K562 (cell line): ENCODE measurements at regions not wholly inside any gene's neighbourhood (a gene's known extent, or its start where the extent isn't known, plus 50 kb on each side); places are given as distances from the start of the nearest gene placed in this dataset.

ENCODE experiments used
- ATAC-seq: fragments of 200-7000 bp; cut with Tn5 transposase; 3 replicates; pipeline ENCODE4 v1.9.1; 2020; ENCODE audit warnings: moderate library complexity
- BruUV-seq: library from RNA; stranded (reverse); fragments of 400-500 nt; replicated peaks from 2 replicates; lab custom pipeline; 2021; lab: Mats Ljungman, UMichigan
- CTCF ChIA-PET: fragments of 300-600 bp; formaldehyde crosslinking; extraction: SDS; loops from one replicate; lab custom pipeline; 2021; ENCODE audit warnings: low intra/inter-chr PET ratio; lab: Yijun Ruan, JAX
- POLR2A ChIA-PET: fragments of 300-600, 350-650 bp; sonication (Branson Sonifier 250); formaldehyde crosslinking; extraction: SDS; loops from one replicate; lab custom pipeline; 2021; ENCODE audit warnings: antibody characterized with exemption, inconsistent platforms; lab: Yijun Ruan, JAX
- DNase-seq, 4 experiments: peaks; one replicate each; pipeline versions ENCODE4 v3.0.0 to v3.0.0-alpha.2; 2011 to 2018; ENCODE audit warnings: low spot score in 3 of 4, mixed read lengths in 3 of 4; ENCODE audit errors: extremely low read depth in 1 of 4
- FAIRE-seq: peaks from 2 replicates; lab custom pipeline; 2011; peaks lifted over from hg19 to GRCh38; lab: Jason Lieb, UNC
- H2AFZ ChIP-seq: 2 replicates; pipeline ENCODE4 v1.6.0; 2011; ENCODE audit warnings: low read depth, low read length, control low read depth, inconsistent platforms
- H3K27ac ChIP-seq: fragments of 200-600 bp; 3 replicates; pipeline ENCODE4 v1.8.0; 2011; ENCODE audit warnings: low read depth, mild to moderate bottlenecking, control low read depth, inconsistent platforms, low read length, moderate library complexity, mixed read lengths; ENCODE audit errors: extremely low read depth
- H3K27me3 ChIP-seq, 2 experiments: fragments of 300-600 bp in 1 of 2; 2 replicates in 1 of 2; 3 replicates in 1 of 2; pipeline versions ENCODE4 v1.6.0 to v1.8.0; 2011; ENCODE audit warnings: inconsistent platforms in 2 of 2, low read length in 2 of 2, mild to moderate bottlenecking in 1 of 2, mixed read lengths in 1 of 2, moderate library complexity in 1 of 2; ENCODE audit not compliant: control insufficient read depth in 2 of 2, insufficient read depth in 2 of 2
- H3K36me3 ChIP-seq: fragments of 300-600 bp; 3 replicates; pipeline ENCODE4 v1.8.0; 2011; ENCODE audit warnings: mild to moderate bottlenecking, low read length, inconsistent platforms; ENCODE audit not compliant: control insufficient read depth, insufficient read depth
- H3K4me1 ChIP-seq, 2 experiments: fragments of 200-600 bp in 1 of 2; replicated peaks in 1 of 2; 2 replicates in 1 of 2; 3 replicates in 1 of 2; pipeline versions ENCODE4 v1.5.1 to v1.8.0; 2011; ENCODE audit warnings: inconsistent platforms in 2 of 2, low read length in 2 of 2, mild to moderate bottlenecking in 1 of 2, mixed read lengths in 1 of 2, moderate library complexity in 1 of 2; ENCODE audit not compliant: control insufficient read depth in 2 of 2, insufficient read depth in 2 of 2
- H3K4me2 ChIP-seq: 2 replicates; pipeline ENCODE4 v1.6.1; 2011; ENCODE audit warnings: low read length, control low read depth, inconsistent platforms, mixed read lengths; ENCODE audit not compliant: insufficient read depth
- H3K4me3 ChIP-seq: fragments of 200-600 bp; sonication (generic), shearing (Covaris generic); 2 replicates; pipeline ENCODE4 v1.5.1; 2016; ENCODE audit warnings: control low read depth, inconsistent platforms
- H3K79me2 ChIP-seq: fragments of 200-600 bp; 3 replicates; pipeline ENCODE4 v1.8.0; 2011; ENCODE audit warnings: low read length, inconsistent platforms; ENCODE audit not compliant: control insufficient read depth, insufficient read depth
- H3K9ac ChIP-seq, 2 experiments: 2 replicates each; pipeline versions ENCODE4 v1.6.0 to v1.6.1; 2011; ENCODE audit warnings: low read depth in 2 of 2, low read length in 2 of 2, control low read depth in 1 of 2, inconsistent platforms in 1 of 2, mild to moderate bottlenecking in 1 of 2, mixed read lengths in 1 of 2; ENCODE audit not compliant: insufficient read depth in 1 of 2
- H3K9me1 ChIP-seq: one replicate; pipeline ENCODE4 v1.6.0; 2011; ENCODE audit warnings: inconsistent platforms, mild to moderate bottlenecking, low read length, moderate library complexity; ENCODE audit not compliant: control insufficient read depth, insufficient read depth
- H3K9me3 ChIP-seq: replicated peaks from 2 replicates; pipeline ENCODE4 v1.5.1; 2011; ENCODE audit warnings: low read depth, low read length, inconsistent platforms; ENCODE audit not compliant: control insufficient read depth, insufficient read depth
- H4K20me1 ChIP-seq: replicated peaks from 2 replicates; pipeline ENCODE4 v1.6.1; 2011; ENCODE audit warnings: low read length, inconsistent platforms, mixed read lengths; ENCODE audit not compliant: control insufficient read depth, insufficient read depth
- BCL6 ChIP-seq: fragments of 250-450 bp; sonication (Bioruptor Pico); IDR thresholded peaks from 2 replicates; pipeline ENCODE4 v1.4.0; 2020
- E2F5 ChIP-seq: sonication (generic); formaldehyde crosslinking; IDR thresholded peaks from 2 replicates; pipeline ENCODE4 v1.8.0; 2022; ENCODE audit warnings: mild to moderate bottlenecking, missing genetic modification reagents
- ESRRB ChIP-seq: fragments of 250-450 bp; sonication (Bioruptor Pico); IDR thresholded peaks from 2 replicates; pipeline ENCODE4 v1.5.0; 2020; ENCODE audit warnings: mild to moderate bottlenecking, moderate library complexity, borderline replicate concordance
- FIP1L1 ChIP-seq: fragments of 200-400 bp; formaldehyde crosslinking; IDR thresholded peaks from 2 replicates; pipeline ENCODE4 v1.6.1; 2018; ENCODE audit warnings: mild to moderate bottlenecking, low read depth, low read length; ENCODE audit not compliant: poor library complexity, severe bottlenecking
- ILK ChIP-seq: fragments of 450-650 bp; IDR thresholded peaks from 2 replicates; pipeline ENCODE4 v1.6.1; 2016; ENCODE audit warnings: missing genetic modification characterization, low read depth, mild to moderate bottlenecking, missing compliant biosample characterization, moderate library complexity, borderline replicate concordance
- KDM4B ChIP-seq, 2 experiments: fragments of 450-650 bp in 1 of 2; sonication (generic) in 1 of 2; IDR thresholded peaks; 2 replicates each; pipeline ENCODE4 v1.6.1; 2016 to 2017; ENCODE audit warnings: borderline replicate concordance in 2 of 2, antibody characterized with exemption in 1 of 2, low read depth in 1 of 2, mild to moderate bottlenecking in 1 of 2
- MLLT1 ChIP-seq, 2 experiments: fragments of 450-650 bp; IDR thresholded peaks; 2 replicates each; pipeline ENCODE4 v1.6.1; 2016
- RAD21 ChIP-seq, 2 experiments: fragments of 250-450 bp in 1 of 2; fragments of 450-650 bp in 1 of 2; sonication (Bioruptor Pico) in 1 of 2; formaldehyde crosslinking in 1 of 2; IDR thresholded peaks in 1 of 2; conservative IDR thresholded peaks in 1 of 2; 2 replicates each; pipeline versions ENCODE4 v1.4.0 to v1.8.0; 2020 to 2022; ENCODE audit warnings: mild to moderate bottlenecking in 2 of 2, moderate library complexity in 1 of 2
- YY1 ChIP-seq, 3 experiments: IDR thresholded peaks; 2 replicates each; pipeline ENCODE4 v1.6.1; 2011; ENCODE audit warnings: low read length in 2 of 3, mild to moderate bottlenecking in 2 of 3, moderate library complexity in 2 of 3, borderline replicate concordance in 1 of 3, control low read depth in 1 of 3, low read depth in 1 of 3; ENCODE audit not compliant: insufficient read depth in 3 of 3, insufficient replicate concordance in 2 of 3, control insufficient read depth in 1 of 3, insufficient read length in 1 of 3; ENCODE audit errors: extremely low read depth in 1 of 3
- ZFP30 ChIP-seq: fragments of 250-450 bp; sonication (Bioruptor Pico); IDR thresholded peaks from 2 replicates; pipeline ENCODE4 v1.8.0; 2022; ENCODE audit warnings: moderate library complexity, mild to moderate bottlenecking, inconsistent platforms, borderline replicate concordance
- ZNF408 ChIP-seq: fragments of 250-450 bp; sonication (Bioruptor Pico); IDR thresholded peaks from 2 replicates; pipeline ENCODE4 v1.4.0; 2020; ENCODE audit warnings: low read depth, mild to moderate bottlenecking, moderate library complexity
- ZNF592 ChIP-seq: fragments of 450-650 bp; IDR thresholded peaks from 2 replicates; pipeline ENCODE4 v1.6.1; 2017; ENCODE audit warnings: antibody characterized with exemption, mild to moderate bottlenecking
- ZNF695 ChIP-seq: fragments of 450-650 bp; formaldehyde crosslinking; IDR thresholded peaks from 2 replicates; pipeline ENCODE4 v1.4.0; 2020; ENCODE audit warnings: mild to moderate bottlenecking, moderate library complexity
- WGBS: fragments of 100-300 bp; shearing (Covaris generic); methylation state at CpG from one replicate; pipeline ENCODE4 v1.1.6; 2016; ENCODE audit warnings: low coverage, mixed read lengths; ENCODE audit not compliant: insufficient coverage; ENCODE audit errors: missing lambda C conversion rate; 5-methylcytosine and 5-hydroxymethylcytosine counted together
- in situ Hi-C: fragments of 300-500 bp; cut with MboI; formaldehyde crosslinking; loops from 4 replicates; pipeline ENCODE4 v1.15.0; 2018; ENCODE audit warnings: inconsistent platforms, mixed read lengths
- intact Hi-C: fragments of 100-400 bp; cut with micrococcal nuclease; formaldehyde crosslinking; loops from 2 replicates; pipeline ENCODE4 v1.14.2; 2022

GRCh38 chr7:113715981-113716856, 202.6 kb downstream of the PPP1R3A start:
- Histone ChIP-seq H3K4me3 (no peak overlapping the region), H3K27ac (no peak overlapping the region), H3K9ac (no peak overlapping the region), H3K9me1 (no peaks in the 10 kb centered on the region), H4K20me1 (no peaks in the 10 kb centered on the region), H2AFZ (no peak overlapping the region), H3K9me3 (no peaks in the 10 kb centered on the region), H3K4me1 (no peaks in the 10 kb centered on the region), H3K27me3 (no peaks in the 10 kb centered on the region), H3K36me3 (no peaks in the 10 kb centered on the region), H3K4me2 (no peak overlapping the region), H3K79me2 (no peaks in the 10 kb centered on the region)
- ATAC-seq (no peak), DNase-seq (no peak), FAIRE-seq (no peak)
- no TSS peak for BruUV-seq
- 2% methylated on average over 8 of the region's 8 CpGs for WGBS
- intact Hi-C loops (no loop called here), in situ Hi-C loops (loop anchor here (25.0 kb wide), 1 partner anchor 704 kb away; no protein-coding TSS in a partner anchor)
- CTCF ChIA-PET = no interaction called here
- POLR2A ChIA-PET = no interaction called here
- no peak for TF ChIP-seq KDM4B (IDR thresholded peaks at IDR 0.05; ENCODE audit: borderline replicate concordance in 2 of 2, low read depth in 1 of 2)
- no peak for TF ChIP-seq BCL6 (CRISPR knock-in tag)
- no peak for TF ChIP-seq MLLT1 (IDR thresholded peaks at IDR 0.05)
- no peak for TF ChIP-seq RAD21 (CRISPR knock-in tag; conservative IDR thresholded peaks at IDR 0.05 in 1 of 2, IDR thresholded peaks at IDR 0.05 in 1 of 2)
- no peak for TF ChIP-seq FIP1L1
- TF ChIP-seq ZFP30 (CRISPR knock-in tag) = no peak
- no peak for TF ChIP-seq YY1 (IDR thresholded peaks at IDR 0.05; ENCODE audit: borderline replicate concordance in 1 of 3, control insufficient read depth in 1 of 3, extremely low read depth in 1 of 3, insufficient read depth in 3 of 3, insufficient read length in 1 of 3, insufficient replicate concordance in 2 of 3, low read depth in 1 of 3, low read length in 2 of 3)
- TF ChIP-seq ZNF592 = no peak
- TF ChIP-seq E2F5 (CRISPR knock-in tag) = no peak
- no peak for TF ChIP-seq ILK (tag)
- TF ChIP-seq ZNF695 (CRISPR knock-in tag) = no peak
- no peak for TF ChIP-seq ESRRB (CRISPR knock-in tag)
- TF ChIP-seq ZNF408 (CRISPR knock-in tag) = no peak
